Smooth muscle cell (in vitro differentiated cells): ENCODE measurements at regions not wholly inside any gene's neighbourhood (a gene's known extent, or its start where the extent isn't known, plus 50 kb on each side); places are given as distances from the start of the nearest gene placed in this dataset.

Experiments used
- DNase-seq: peaks from one replicate; lab custom pipeline; 2025; ENCODE audit not compliant: unreplicated experiment; lab: John Stamatoyannopoulos, UW
- H2AFZ ChIP-seq: fragments of 200-600 bp; sonication (generic); 2 replicates; pipeline ENCODE4 v1.6.0; 2016; ENCODE audit warnings: antibody characterized with exemption, low read depth, mild to moderate bottlenecking
- H3F3A ChIP-seq: fragments of 200-600 bp; sonication (generic); 2 replicates; pipeline ENCODE4 v1.6.0; 2017; ENCODE audit warnings: antibody characterized with exemption, low read depth
- H3K27ac ChIP-seq: fragments of 200-600 bp; sonication (generic); 2 replicates; pipeline ENCODE4 v1.5.1; 2016; ENCODE audit warnings: low read depth, mild to moderate bottlenecking
- H3K27me3 ChIP-seq: fragments of 200-600 bp; sonication (generic); 2 replicates; pipeline ENCODE4 v1.6.1; 2016; ENCODE audit warnings: low read depth, mild to moderate bottlenecking
- H3K36me3 ChIP-seq: fragments of 200-600 bp; sonication (generic); 2 replicates; pipeline ENCODE4 v1.5.1; 2016; ENCODE audit warnings: low read depth
- H3K4me1 ChIP-seq: fragments of 200-600 bp; sonication (generic); 2 replicates; pipeline ENCODE4 v1.5.1; 2016; ENCODE audit warnings: low read depth
- H3K4me2 ChIP-seq: fragments of 200-600 bp; sonication (generic); 2 replicates; pipeline ENCODE4 v1.6.0; 2016; ENCODE audit warnings: mild to moderate bottlenecking
- H3K4me3 ChIP-seq: fragments of 200-600 bp; sonication (generic); 2 replicates; pipeline ENCODE4 v1.5.1; 2016; ENCODE audit warnings: mild to moderate bottlenecking
- H3K79me2 ChIP-seq: fragments of 200-600 bp; sonication (generic); 2 replicates; pipeline ENCODE4 v1.6.0; 2016; ENCODE audit warnings: low read depth, mild to moderate bottlenecking
- H3K9ac ChIP-seq: fragments of 200-600 bp; sonication (generic); 2 replicates; pipeline ENCODE4 v1.6.0; 2016; ENCODE audit warnings: low read depth
- H3K9me3 ChIP-seq: fragments of 200-600 bp; sonication (generic); replicated peaks from 2 replicates; pipeline ENCODE4 v1.5.1; 2016; ENCODE audit warnings: low read depth
- H4K20me1 ChIP-seq: fragments of 200-600 bp; sonication (generic); 2 replicates; pipeline ENCODE4 v1.6.0; 2016; ENCODE audit warnings: low read depth
- CTCF ChIP-seq: fragments of 200-600 bp; sonication (generic); IDR thresholded peaks from 2 replicates; pipeline ENCODE4 v1.5.1; 2017; ENCODE audit warnings: borderline replicate concordance, mild to moderate bottlenecking, antibody characterized with exemption; ENCODE audit not compliant: insufficient read depth, poor library complexity, severe bottlenecking
- WGBS: methylation state at CpG from one replicate; pipeline ENCODE4 v1.1.7; 2016; ENCODE audit warnings: low lambda C conversion rate; 5-methylcytosine and 5-hydroxymethylcytosine counted together

- Histone ChIP-seq H3K9ac (no peak overlapping the region), H3K27me3 (no peaks in the 10 kb centered on the region), H3F3A (no peaks in the 10 kb centered on the region), H3K4me1 (no peaks in the 10 kb centered on the region), H3K27ac (no peak overlapping the region), H3K4me2 (no peak overlapping the region), H3K36me3 (no peaks in the 10 kb centered on the region), H4K20me1 (no peaks in the 10 kb centered on the region), H3K9me3 (no peaks in the 10 kb centered on the region), H2AFZ (no peak overlapping the region), H3K79me2 (no peaks in the 10 kb centered on the region), H3K4me3 (no peak overlapping the region)
- WGBS, result 92% methylated on average over 20 of the region's 20 CpGs
- no peak for TF ChIP-seq CTCF
- no peak for DNase-seq
Measured at GRCh38 chr10:124166431-124167125, 73.2 kb upstream of the CHST15 start.

GRCh38 chr10:124165827-124166226, 72.4 kb upstream of the CHST15 start:
- no peaks in the 10 kb centered on the region for H3K79me2 ChIP-seq
- 94% methylated on average over 3 of the region's 3 CpGs for WGBS
- H3K9me3 ChIP-seq, result no peaks in the 10 kb centered on the region

GRCh38 chr10:124165311-124165710, 71.9 kb upstream of the CHST15 start:
- Histone ChIP-seq H3K79me2 (no peaks in the 10 kb centered on the region), H3K27ac (no peak overlapping the region), H3K4me2 (no peak overlapping the region), H3K9ac (no peak overlapping the region), H3K4me1 (no peaks in the 10 kb centered on the region), H2AFZ (no peak overlapping the region), H3K27me3 (no peaks in the 10 kb centered on the region), H3K36me3 (no peaks in the 10 kb centered on the region), H4K20me1 (no peaks in the 10 kb centered on the region), H3K9me3 (no peaks in the 10 kb centered on the region), H3K4me3 (no peak overlapping the region), H3F3A (no peaks in the 10 kb centered on the region)
- no peak for DNase-seq
- 95% methylated on average over 8 of the region's 8 CpGs for WGBS
- no peak for TF ChIP-seq CTCF

More at GRCh38 chr10:124165827-124166226, 72.4 kb upstream of the CHST15 start:
- Histone ChIP-seq H3K4me2 (no peak overlapping the region), H2AFZ (no peak overlapping the region), H3K36me3 (no peaks in the 10 kb centered on the region), H3K27ac (no peak overlapping the region), H3K4me3 (no peak overlapping the region), H3F3A (no peaks in the 10 kb centered on the region), H3K27me3 (no peaks in the 10 kb centered on the region), H4K20me1 (no peaks in the 10 kb centered on the region), H3K4me1 (no peaks in the 10 kb centered on the region), H3K9ac (no peak overlapping the region)
- no peak for TF ChIP-seq CTCF
- no peak for DNase-seq

- 80% methylated on average over 2 of the region's 2 CpGs for WGBS
- Histone ChIP-seq H3K4me1 (no peaks in the 10 kb centered on the region), H3K4me3 (no peak overlapping the region), H3F3A (no peaks in the 10 kb centered on the region), H3K79me2 (no peaks in the 10 kb centered on the region), H3K9ac (no peak overlapping the region), H4K20me1 (no peaks in the 10 kb centered on the region), H3K27ac (no peak overlapping the region), H3K27me3 (no peaks in the 10 kb centered on the region), H3K4me2 (no peak overlapping the region), H3K9me3 (no peaks in the 10 kb centered on the region), H3K36me3 (no peaks in the 10 kb centered on the region), H2AFZ (no peak overlapping the region)
- DNase-seq, result no peak
- no peak for TF ChIP-seq CTCF
Measured at GRCh38 chr10:124164264-124164663, 70.9 kb upstream of the CHST15 start.
